Neural cell (in vitro differentiated cells): ENCODE measurements at regions not wholly inside any gene's neighbourhood (a gene's known extent, or its start where the extent isn't known, plus 50 kb on each side); places are given as distances from the start of the nearest gene placed in this dataset.
"Not testable (repeated sequence)": the region's sequence is repeated elsewhere in the genome, so short reads cannot be mapped to it uniquely, and the experiment has no call there.

Experiments used
- EP300 ChIP-seq: fragments of 450-650 bp; conservative IDR thresholded peaks from 2 replicates; pipeline ENCODE4 v1.6.1; 2014; ENCODE audit warnings: antibody characterized with exemption, mild to moderate bottlenecking, moderate library complexity; ENCODE audit not compliant: poor library complexity, severe bottlenecking
- EZH2 ChIP-seq: fragments of 200-600, 300-800 bp; shearing (Covaris generic), sonication (generic); IDR thresholded peaks from 2 replicates; pipeline ENCODE4 v1.6.1; 2014; ENCODE audit warnings: antibody characterized with exemption, low read length, borderline replicate concordance, mild to moderate bottlenecking; ENCODE audit not compliant: insufficient read depth, poor library complexity, severe bottlenecking
- MXI1 ChIP-seq: fragments of 450-650 bp; conservative IDR thresholded peaks from 2 replicates; pipeline ENCODE4 v1.6.1; 2014; ENCODE audit warnings: antibody characterized with exemption, mild to moderate bottlenecking; ENCODE audit not compliant: poor library complexity, severe bottlenecking
- POLR2AphosphoS5 ChIP-seq: IDR thresholded peaks from 2 replicates; pipeline ENCODE4 v1.6.1; 2012
- RAD21 ChIP-seq: fragments of 450-650 bp; conservative IDR thresholded peaks from 2 replicates; pipeline ENCODE4 v1.6.1; 2014; ENCODE audit warnings: antibody characterized with exemption, mild to moderate bottlenecking, moderate library complexity
- SMC3 ChIP-seq: fragments of 450-650 bp; conservative IDR thresholded peaks from 2 replicates; pipeline ENCODE4 v1.6.1; 2014; ENCODE audit warnings: antibody characterized with exemption, mild to moderate bottlenecking, moderate library complexity; ENCODE audit not compliant: poor library complexity
- TAF1 ChIP-seq: IDR thresholded peaks from 2 replicates; pipeline ENCODE4 v1.6.1; 2012; ENCODE audit warnings: low read depth
- TF ChIP-seq, protein P1 (sequence below): fragments of 450-650 bp; IDR thresholded peaks from 2 replicates; pipeline ENCODE4 v1.5.1; 2014; ENCODE audit warnings: antibody characterized with exemption, mild to moderate bottlenecking, moderate library complexity; ENCODE audit not compliant: poor library complexity, severe bottlenecking
- TF ChIP-seq, protein P2 (sequence below): IDR thresholded peaks from 2 replicates; pipeline ENCODE4 v1.6.1; 2012; ENCODE audit warnings: borderline replicate concordance

DNA sequence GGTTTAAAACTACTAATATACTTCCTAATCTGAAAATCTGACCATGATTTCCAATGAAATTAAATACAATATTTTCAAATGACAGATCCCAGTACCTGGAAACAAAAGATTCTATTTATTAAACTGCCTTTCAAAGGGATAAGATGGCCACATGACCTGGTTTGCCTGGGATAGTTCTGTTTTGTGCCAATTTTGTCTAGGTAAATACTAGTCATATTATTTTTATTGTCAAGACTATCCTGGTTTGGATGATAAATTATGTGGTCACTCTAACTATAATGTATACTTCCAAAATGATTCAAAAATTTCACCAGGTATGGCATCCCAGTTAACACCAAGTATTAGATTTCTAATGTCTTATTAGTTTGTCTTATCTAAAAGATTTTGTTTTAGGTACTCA lies 222.5 kb upstream of the TTC29 start:
- TF ChIP-seq, protein P1, sequence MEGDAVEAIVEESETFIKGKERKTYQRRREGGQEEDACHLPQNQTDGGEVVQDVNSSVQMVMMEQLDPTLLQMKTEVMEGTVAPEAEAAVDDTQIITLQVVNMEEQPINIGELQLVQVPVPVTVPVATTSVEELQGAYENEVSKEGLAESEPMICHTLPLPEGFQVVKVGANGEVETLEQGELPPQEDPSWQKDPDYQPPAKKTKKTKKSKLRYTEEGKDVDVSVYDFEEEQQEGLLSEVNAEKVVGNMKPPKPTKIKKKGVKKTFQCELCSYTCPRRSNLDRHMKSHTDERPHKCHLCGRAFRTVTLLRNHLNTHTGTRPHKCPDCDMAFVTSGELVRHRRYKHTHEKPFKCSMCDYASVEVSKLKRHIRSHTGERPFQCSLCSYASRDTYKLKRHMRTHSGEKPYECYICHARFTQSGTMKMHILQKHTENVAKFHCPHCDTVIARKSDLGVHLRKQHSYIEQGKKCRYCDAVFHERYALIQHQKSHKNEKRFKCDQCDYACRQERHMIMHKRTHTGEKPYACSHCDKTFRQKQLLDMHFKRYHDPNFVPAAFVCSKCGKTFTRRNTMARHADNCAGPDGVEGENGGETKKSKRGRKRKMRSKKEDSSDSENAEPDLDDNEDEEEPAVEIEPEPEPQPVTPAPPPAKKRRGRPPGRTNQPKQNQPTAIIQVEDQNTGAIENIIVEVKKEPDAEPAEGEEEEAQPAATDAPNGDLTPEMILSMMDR: not testable (repeated sequence)
- TF ChIP-seq EZH2, TAF1, SMC3, RAD21, POLR2AphosphoS5, EP300, MXI1: not testable (repeated sequence)
- TF ChIP-seq, protein P2, sequence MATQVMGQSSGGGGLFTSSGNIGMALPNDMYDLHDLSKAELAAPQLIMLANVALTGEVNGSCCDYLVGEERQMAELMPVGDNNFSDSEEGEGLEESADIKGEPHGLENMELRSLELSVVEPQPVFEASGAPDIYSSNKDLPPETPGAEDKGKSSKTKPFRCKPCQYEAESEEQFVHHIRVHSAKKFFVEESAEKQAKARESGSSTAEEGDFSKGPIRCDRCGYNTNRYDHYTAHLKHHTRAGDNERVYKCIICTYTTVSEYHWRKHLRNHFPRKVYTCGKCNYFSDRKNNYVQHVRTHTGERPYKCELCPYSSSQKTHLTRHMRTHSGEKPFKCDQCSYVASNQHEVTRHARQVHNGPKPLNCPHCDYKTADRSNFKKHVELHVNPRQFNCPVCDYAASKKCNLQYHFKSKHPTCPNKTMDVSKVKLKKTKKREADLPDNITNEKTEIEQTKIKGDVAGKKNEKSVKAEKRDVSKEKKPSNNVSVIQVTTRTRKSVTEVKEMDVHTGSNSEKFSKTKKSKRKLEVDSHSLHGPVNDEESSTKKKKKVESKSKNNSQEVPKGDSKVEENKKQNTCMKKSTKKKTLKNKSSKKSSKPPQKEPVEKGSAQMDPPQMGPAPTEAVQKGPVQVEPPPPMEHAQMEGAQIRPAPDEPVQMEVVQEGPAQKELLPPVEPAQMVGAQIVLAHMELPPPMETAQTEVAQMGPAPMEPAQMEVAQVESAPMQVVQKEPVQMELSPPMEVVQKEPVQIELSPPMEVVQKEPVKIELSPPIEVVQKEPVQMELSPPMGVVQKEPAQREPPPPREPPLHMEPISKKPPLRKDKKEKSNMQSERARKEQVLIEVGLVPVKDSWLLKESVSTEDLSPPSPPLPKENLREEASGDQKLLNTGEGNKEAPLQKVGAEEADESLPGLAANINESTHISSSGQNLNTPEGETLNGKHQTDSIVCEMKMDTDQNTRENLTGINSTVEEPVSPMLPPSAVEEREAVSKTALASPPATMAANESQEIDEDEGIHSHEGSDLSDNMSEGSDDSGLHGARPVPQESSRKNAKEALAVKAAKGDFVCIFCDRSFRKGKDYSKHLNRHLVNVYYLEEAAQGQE: not testable (repeated sequence)
